Adrenal gland (tissue), 9 donors: ENCODE measurements at regions not wholly inside any gene's neighbourhood (a gene's known extent, or its start where the extent isn't known, plus 50 kb on each side); places are given as distances from the start of the nearest gene placed in this dataset.

Experiments
- DNase-seq, 7 donors: peaks; one replicate each; pipeline ENCODE4 v3.0.0-alpha.2; 2019 to 2020
- H3K27ac ChIP-seq, 5 donors: fragments of 200-600 bp; sonication (generic) in 4 of 5; 1 replicate in 3 of 5; 2 replicates in 2 of 5; pipeline versions ENCODE4 v1.5.1 to v1.8.0; 2016 to 2020; ENCODE audit warnings: mild to moderate bottlenecking in 1 of 5
- H3K27me3 ChIP-seq: fragments of 200-600 bp; 2 replicates; pipeline ENCODE4 v1.8.0; 2021
- H3K36me3 ChIP-seq, 2 donors: fragments of 200-600 bp; replicated peaks in 1 of 2; 1 replicate in 1 of 2; 2 replicates in 1 of 2; pipeline versions ENCODE4 v1.5.1 to v1.8.0; 2018 to 2022
- H3K4me1 ChIP-seq, 2 donors: fragments of 200-600 bp; replicated peaks in 1 of 2; 1 replicate in 1 of 2; 2 replicates in 1 of 2; pipeline versions ENCODE4 v1.5.1 to v1.8.0; 2018 to 2021
- H3K4me3 ChIP-seq, 4 donors: fragments of 200-600 bp; sonication (generic) in 3 of 4; one replicate each; pipeline ENCODE4 v1.5.1; 2016 to 2018
- H3K9me3 ChIP-seq, 3 donors: fragments of 200-600 bp; sonication (generic) in 1 of 3; replicated peaks in 1 of 3; 1 replicate in 2 of 3; 2 replicates in 1 of 3; pipeline versions ENCODE4 v1.5.1 to v1.8.0; 2016 to 2021
- POLR2A ChIP-seq, 2 donors: fragments of 450-650 bp; IDR thresholded peaks; one replicate each; pipeline ENCODE4 v1.6.1; 2017; ENCODE audit warnings: antibody characterized with exemption in 2 of 2, mild to moderate bottlenecking in 2 of 2, moderate library complexity in 1 of 2
- WGBS, 4 donors: extraction: QIAGEN DNeasy Blood & Tissue Kit in 2 of 4; methylation state at CpG; one replicate each; pipeline versions ENCODE4 v1.1.5 to v1.1.7; 2013 to 2017; 5-methylcytosine and 5-hydroxymethylcytosine counted together
- intact Hi-C, 2 donors: fragments of 100-400 bp; cut with DNase I; formaldehyde crosslinking; loops; one replicate each; pipeline versions ENCODE4 v1.14.1 to v1.15.0; 2022 to 2023
- TF ChIP-seq, protein P1 (sequence below), 6 experiments: fragments of 450-650 bp in 4 of 6; fragments of 200-600 bp in 2 of 6; sonication (generic) in 1 of 6; IDR thresholded peaks; 1 replicate in 5 of 6; 2 replicates in 1 of 6; pipeline versions ENCODE4 v1.5.1 to v1.8.0; 2016 to 2021; ENCODE audit warnings: antibody characterized with exemption in 6 of 6, mild to moderate bottlenecking in 2 of 6, moderate library complexity in 1 of 6
- donor health status: healthy with polysubstance abuse.
- donor health status: Bipolar disorder and iron deficiency.
- donor health status: DM: yes; HTN: yes; CAD: no.
- donor health status: DM: no; HTN: no; CAD: no.
- donor health status: DM: no; HTN: no; CAD: no.

DNA sequence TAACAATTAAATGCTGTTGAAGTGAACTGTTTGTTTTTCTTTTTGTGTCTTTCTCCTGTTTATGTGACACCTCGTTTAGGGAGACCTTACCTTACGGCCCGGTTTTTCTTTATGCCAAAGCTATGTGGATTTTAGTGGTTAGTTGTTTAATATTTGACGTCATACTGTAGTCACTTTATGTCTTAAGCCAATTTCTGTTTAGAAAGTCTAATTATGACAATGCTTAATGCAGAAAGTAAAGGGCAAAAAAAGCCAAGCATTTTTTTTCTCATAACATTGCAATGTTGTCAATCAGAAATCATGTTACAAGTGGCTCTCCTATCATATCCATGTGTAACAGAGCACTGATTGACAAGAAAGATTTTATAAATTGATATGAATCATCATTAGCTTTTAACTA is 442.5 kb upstream of the ARRDC3 start:
- no peaks in the 10 kb centered on the region for H3K4me1 ChIP-seq
- DNase-seq: no peak
- H3K4me3 ChIP-seq: no peak overlapping the region
- H3K27ac ChIP-seq: no peak overlapping the region
- H3K27me3 ChIP-seq: no peaks in the 10 kb centered on the region
- intact Hi-C loops: no loop called here
- peaks cover 0 to 5% (median 0%) of the 10 kb centered on the region in 3 donors for H3K9me3 ChIP-seq
- no peaks in the 10 kb centered on the region for H3K36me3 ChIP-seq
- TF ChIP-seq, protein P1, sequence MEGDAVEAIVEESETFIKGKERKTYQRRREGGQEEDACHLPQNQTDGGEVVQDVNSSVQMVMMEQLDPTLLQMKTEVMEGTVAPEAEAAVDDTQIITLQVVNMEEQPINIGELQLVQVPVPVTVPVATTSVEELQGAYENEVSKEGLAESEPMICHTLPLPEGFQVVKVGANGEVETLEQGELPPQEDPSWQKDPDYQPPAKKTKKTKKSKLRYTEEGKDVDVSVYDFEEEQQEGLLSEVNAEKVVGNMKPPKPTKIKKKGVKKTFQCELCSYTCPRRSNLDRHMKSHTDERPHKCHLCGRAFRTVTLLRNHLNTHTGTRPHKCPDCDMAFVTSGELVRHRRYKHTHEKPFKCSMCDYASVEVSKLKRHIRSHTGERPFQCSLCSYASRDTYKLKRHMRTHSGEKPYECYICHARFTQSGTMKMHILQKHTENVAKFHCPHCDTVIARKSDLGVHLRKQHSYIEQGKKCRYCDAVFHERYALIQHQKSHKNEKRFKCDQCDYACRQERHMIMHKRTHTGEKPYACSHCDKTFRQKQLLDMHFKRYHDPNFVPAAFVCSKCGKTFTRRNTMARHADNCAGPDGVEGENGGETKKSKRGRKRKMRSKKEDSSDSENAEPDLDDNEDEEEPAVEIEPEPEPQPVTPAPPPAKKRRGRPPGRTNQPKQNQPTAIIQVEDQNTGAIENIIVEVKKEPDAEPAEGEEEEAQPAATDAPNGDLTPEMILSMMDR (IDR thresholded peaks at IDR 0.05): no peak
- TF ChIP-seq POLR2A (IDR thresholded peaks at IDR 0.05): no peak
- WGBS, 4 donors: 61 to 68% (median 63%) methylated on average over 4 of the region's 4 CpGs

DNA sequence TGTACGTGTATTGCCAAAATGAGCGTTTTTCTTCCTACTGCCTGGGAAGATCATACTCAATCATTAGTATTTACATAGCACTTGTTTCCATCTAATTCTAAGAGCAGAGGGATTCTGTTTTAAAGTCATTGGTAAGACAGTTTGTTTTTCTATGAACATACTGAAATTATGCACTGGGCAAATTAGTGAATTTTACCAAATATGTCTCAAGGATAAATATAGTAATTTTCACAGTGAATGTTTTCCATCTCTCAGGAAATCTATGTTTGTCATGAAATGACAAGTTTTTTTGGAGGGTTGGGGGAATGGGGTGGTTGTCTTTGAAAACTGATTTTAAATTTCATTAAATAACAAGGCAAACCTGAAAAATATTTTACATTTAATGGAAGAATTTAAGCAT is 441.3 kb upstream of the ARRDC3 start:
- intact Hi-C loops: no loop called here
- no peaks in the 10 kb centered on the region for H3K36me3 ChIP-seq
- 75 to 80% (median 78%) methylated on average over 2 of the region's 2 CpGs for WGBS, 4 donors

DNA sequence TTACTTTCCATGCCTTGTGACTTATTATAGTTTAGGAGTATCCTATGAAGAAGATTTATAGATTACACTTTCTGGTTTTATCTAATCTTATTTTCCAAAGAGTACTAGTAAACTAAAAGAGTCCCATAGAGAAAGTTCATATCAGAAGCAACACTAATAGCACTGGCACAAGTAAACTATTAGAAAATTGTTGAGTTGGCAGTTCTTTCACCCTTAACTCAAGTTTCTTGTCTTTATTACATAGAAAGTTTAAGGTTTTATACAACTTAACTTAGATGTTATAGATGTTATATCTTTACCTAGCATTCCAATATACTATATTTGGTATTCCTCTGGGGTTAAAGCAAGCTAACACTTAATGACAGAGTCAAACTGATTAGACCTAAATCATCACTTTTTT is 437.8 kb upstream of the ARRDC3 start:
- intact Hi-C loops: no loop called here
- no peak for DNase-seq
- peaks cover 0 to 5% (median 0%) of the 10 kb centered on the region in 3 donors for H3K9me3 ChIP-seq
- TF ChIP-seq, protein P1 (IDR thresholded peaks at IDR 0.05): no peak
- no peak for TF ChIP-seq POLR2A (IDR thresholded peaks at IDR 0.05)
- no peaks in the 10 kb centered on the region for H3K27me3 ChIP-seq
- H3K36me3 ChIP-seq: no peaks in the 10 kb centered on the region
- no peak overlapping the region for H3K4me3 ChIP-seq
- no peak overlapping the region for H3K27ac ChIP-seq
- no peaks in the 10 kb centered on the region for H3K4me1 ChIP-seq

More for the DNA sequence above, 441.3 kb upstream of the ARRDC3 start:
- Histone ChIP-seq H3K27me3 (no peaks in the 10 kb centered on the region), H3K4me1 (no peaks in the 10 kb centered on the region), H3K4me3 (no peak overlapping the region), H3K9me3 (peaks cover 0 to 5% (median 0%) of the 10 kb centered on the region in 3 donors), H3K27ac (no peak overlapping the region)
- TF ChIP-seq, protein P1 (IDR thresholded peaks at IDR 0.05): no peak
- TF ChIP-seq POLR2A (IDR thresholded peaks at IDR 0.05): no peak
- DNase-seq: no peak

DNA sequence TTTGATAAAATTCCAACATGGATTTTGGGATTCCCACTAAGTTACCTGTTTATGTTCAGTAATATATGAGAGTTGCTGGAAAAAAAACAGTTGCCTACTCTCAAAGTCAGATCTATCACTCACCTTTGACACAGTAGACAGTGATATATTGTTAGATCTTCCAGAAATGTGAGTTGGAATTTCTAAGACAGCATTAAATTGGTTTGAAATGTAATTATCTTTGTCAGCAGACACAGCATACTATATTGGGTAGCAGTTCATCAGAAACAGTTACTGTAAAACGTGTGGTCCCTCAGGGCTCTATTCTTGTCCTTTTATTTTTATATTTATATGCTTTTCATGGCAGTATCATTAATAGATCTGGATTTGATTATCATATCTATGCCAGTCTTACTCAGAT is 433.6 kb upstream of the ARRDC3 start:
- 0 to 19% (median 8%) methylated on average over 1 of the region's 1 CpG for WGBS, 4 donors
- intact Hi-C loops: no loop called here
- Histone ChIP-seq H3K36me3 (no peaks in the 10 kb centered on the region), H3K27ac (no peak overlapping the region), H3K4me3 (no peak overlapping the region), H3K9me3 (no peaks in the 10 kb centered on the region), H3K4me1 (no peaks in the 10 kb centered on the region), H3K27me3 (no peaks in the 10 kb centered on the region)
- no peak for DNase-seq
- no peak for TF ChIP-seq POLR2A (IDR thresholded peaks at IDR 0.05)

DNA sequence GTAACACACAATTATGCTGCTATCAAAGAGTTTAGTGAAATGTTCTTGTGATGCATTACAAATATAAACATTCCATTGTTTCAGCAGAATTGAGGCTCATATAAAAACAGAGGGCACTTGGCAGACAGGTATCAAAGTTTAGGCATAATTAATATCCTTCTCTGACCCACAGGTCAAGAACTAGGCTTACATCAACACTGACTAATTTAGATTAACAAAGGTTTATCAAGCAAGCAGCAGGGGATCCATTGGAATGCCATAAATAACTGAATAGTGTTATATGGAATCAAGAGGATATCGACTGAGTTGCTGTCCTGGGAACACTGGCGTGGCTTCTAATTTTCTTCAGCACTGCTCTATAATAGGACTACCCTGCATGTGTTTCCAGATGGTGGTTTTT is 414.5 kb upstream of the ARRDC3 start:
- Histone ChIP-seq H3K4me1 (no peaks in the 10 kb centered on the region), H3K9me3 (no peaks in the 10 kb centered on the region), H3K4me3 (no peak overlapping the region), H3K27me3 (no peaks in the 10 kb centered on the region), H3K27ac (no peak overlapping the region), H3K36me3 (no peaks in the 10 kb centered on the region)
- no peak for TF ChIP-seq POLR2A (IDR thresholded peaks at IDR 0.05)
- intact Hi-C loops: no loop called here
- no peak for DNase-seq
- 32 to 45% (median 37%) methylated on average over 2 of the region's 2 CpGs for WGBS, 4 donors
